ENCODE measurements at regions not wholly inside any gene's neighbourhood (a gene's known extent, or its start where the extent isn't known, plus 50 kb on each side); places are given as distances from the start of the nearest gene placed in this dataset.
"Not testable (repeated sequence)": the region's sequence is repeated elsewhere in the genome, so short reads cannot be mapped to it uniquely, and the experiment has no call there.

DNA sequence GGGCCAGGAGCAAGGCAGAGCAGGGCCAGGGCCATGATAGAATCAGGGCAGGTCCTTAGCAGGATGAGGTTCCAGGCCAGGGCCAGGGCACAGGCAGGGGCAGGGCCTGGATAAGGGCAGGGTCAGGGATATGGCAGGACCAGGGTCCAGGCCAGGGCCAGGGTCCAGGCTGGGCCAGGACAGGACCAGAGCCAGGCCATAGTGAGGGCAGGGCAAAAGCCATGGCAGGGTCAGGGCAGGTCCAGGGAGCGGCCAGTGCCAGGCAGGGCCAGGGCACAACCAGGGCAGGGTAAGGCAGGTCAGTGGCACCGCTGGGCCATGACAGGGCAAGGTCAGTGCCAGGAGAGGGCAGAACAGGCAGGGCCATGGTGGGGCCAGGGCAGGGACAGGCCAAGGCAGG, 152.2 kb downstream of the LIPI start:
- DNase-seq, result no peak

DNA sequence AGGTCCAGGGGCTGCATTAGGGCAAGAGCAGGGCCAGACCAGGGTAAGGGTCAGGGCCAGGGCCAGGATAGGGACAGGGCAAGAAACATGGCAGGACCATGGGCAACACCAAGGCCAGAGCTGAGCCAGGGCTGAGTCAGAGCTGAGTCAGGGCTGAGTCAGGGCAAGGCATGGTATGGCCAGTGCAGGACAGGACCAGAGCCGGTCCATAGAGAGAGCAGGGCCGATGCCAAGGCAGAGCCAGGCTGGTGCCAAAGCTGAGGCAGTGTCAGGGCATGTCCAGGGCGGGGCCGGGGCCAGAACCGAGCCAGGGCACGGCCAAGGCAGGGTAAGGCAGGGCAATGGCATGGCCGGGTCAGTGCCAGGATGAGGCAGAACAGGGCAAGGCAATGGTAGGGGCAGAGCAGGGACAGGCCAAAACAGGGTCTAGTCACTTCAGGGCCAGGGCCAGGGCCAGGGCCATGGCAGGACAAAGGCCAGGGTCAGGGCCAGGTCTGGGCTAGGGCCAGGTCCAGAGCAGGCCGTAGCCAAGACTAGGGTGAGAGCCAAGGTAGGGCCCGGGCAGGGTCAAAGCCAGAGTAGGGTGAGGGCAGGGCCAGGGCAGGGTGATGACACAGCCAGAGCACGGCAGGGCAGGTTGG, 152.8 kb downstream of the LIPI start:
- not testable (repeated sequence) for DNase-seq

DNA sequence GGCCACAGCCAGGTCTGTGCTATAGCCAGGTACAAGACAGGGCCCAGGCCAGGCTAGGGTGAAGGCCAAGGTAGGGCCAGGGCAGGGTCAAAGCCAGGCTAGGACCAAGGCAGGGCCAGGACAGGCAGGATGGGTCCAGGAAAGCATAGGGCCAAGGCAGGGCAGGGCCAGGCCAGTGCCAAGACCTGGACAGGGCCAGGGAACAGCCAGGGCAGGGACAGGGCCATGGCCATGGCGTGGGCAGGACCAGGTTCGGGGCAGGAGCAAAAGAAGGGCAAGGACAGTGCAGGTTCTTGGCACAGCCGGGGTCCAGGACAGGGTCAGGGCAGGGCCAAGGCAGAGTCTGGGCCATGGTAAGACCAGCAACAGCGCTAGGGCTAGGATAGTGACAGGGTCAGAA, 153.4 kb downstream of the LIPI start:
- no peak for DNase-seq

DNA sequence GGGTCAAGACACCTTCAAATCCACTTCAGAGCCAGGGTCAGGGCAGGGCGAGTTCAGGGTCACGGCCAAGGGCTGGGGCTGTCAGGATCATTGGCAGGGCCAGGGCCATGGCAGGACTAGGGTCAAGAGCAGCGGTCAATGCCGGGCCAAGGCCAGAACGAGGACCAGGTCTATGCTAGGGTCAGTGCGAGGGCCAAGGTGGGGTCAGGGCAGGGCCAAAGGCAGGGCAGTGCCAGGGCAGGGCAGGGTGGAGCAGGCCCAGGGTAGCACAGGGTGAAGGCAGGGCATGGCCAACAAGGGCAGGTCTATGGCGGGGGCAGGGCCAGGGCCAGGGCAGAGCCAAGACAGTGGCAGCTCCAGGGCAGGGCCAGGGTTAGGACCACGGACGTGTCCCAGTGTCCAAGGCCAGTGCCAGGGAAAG, 154.0 kb downstream of the LIPI start:
- DNase-seq, result no peak

DNA sequence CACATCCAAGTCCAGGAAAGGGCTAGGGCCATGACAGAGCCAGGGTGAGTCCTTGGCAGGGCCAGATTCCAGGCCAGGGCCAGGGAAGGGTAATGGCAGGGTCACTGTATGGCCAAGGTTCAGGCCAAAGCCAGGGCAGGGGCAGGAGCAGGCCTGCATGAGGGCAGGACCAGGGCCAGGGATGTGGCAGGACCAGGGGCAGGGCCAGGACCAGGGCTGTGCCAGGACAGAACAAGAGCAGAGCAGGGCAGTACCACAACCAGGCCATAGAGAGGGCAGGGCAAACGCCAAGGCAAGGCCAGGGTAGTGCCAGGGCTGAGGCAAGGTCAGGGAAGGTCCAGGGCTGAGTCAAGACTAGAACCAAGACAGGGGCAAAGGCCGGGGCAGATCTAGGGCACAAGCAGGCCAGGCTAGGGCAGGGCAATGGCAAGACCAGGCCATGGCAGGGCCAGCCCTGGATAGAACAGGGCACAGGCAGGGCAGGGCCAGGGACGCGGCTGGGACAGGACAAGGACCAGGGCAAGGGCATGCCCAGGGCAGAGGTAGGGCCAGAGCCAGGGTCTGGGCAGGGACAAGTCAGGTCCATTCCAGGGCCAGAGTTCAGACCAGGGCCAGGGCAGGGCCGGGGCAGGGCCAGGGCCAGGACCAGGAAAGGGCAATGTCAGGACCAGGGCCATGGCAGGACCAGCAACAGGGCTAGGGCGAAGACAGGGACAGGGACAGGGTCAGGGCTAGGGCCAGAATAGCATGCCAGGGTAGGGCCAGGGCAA, 154.8 kb downstream of the LIPI start:
- DNase-seq, result not testable (repeated sequence)

DNA sequence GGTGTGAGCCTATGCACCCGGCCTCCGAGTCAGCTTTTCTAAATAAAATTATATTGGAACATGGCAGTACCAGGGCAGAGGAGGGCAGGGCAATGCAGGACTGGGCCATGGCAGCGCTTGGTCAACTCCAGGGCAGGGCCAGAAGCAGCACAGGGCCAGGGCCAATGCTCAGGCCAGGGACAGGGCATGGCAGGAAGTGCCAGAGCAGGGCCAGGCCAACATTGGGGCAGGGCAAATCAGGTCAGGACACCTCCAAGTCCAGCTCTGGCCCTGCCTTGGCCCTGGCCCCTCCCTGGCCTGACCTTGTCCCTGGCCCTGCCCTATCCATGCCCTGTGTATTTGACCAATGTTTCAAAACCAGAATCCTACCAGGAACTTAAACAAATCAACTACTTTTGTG, 156.1 kb downstream of the LIPI start:
- DNase-seq, result no peak

DNA sequence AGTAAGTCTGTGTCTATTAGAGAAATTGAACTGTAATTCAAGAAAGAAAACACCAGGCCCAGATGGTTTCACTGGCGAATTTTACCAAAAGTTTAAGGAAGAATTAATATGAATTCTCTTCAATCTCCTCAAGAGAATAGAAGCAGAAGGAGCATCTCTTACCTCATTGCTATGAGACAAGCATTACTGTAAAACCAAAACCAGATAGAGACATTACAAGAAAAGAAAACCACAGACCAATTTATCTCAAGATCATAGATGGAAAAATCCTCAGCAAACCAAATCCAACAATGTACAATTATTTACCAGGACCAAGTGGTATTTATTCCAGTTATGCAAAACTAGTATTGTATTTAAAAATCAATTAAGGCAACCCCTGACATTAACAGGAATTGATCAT, 160.6 kb downstream of the LIPI start:
- DNase-seq, result no peak

DNA sequence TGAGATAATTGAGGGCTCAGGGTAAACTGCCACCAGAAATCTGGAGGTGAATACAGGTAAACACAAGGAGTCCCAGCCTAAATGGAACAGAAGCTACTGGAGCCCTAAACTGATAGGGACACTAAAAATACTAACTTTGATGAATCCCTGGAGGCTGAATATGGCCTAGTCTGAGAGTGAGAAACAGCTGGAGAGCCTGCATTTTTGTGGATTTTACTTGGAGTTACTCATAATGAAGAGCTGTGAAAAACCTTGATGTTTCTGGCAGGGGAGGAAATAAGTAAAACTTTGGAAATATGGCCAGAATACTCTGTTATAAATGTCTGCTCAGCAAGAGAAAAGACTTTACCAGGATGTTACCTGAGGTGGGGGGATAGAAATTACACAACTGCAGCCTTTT, 164.4 kb downstream of the LIPI start:
- no peak for DNase-seq

DNA sequence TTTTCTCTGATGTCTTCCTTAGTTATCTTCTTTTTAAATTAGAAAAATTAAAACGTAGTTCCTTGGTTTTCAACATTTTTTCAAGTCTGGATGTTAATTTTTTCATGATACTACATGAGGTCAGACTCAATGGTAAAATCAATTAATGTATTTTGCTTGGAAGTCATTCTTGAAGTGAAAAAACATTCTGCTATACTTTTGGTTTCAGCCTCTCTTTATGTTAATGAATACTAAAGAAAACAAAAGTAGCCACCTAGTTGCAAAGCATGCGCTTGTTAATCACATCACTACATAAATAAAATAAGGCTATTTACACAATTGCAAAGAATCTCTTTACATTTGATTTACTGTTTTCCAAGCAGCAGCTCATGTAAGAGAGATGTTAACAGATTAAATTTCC, 170.4 kb downstream of the LIPI start:
- no peak for DNase-seq

DNA sequence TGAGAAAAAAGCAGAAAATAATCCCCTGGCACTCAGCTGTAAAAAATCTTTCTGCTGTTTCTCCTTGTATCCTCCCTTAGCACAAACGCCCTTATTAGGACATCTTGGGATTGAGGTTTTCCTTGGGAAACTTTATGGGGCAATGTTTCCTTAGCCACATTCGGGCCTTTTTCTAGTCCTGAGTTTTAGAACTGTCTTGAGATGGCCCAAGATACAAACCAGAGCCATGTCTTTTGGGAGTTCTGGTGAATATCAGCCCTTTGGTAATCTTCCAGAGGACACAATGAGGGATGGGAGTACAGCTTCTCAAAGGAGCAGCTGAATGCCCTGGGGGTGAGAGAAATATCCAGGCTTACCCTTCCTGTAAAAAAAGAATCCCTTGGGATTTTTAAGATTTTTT, 182.1 kb downstream of the LIPI start:
- DNase-seq, result not testable (repeated sequence)

DNA sequence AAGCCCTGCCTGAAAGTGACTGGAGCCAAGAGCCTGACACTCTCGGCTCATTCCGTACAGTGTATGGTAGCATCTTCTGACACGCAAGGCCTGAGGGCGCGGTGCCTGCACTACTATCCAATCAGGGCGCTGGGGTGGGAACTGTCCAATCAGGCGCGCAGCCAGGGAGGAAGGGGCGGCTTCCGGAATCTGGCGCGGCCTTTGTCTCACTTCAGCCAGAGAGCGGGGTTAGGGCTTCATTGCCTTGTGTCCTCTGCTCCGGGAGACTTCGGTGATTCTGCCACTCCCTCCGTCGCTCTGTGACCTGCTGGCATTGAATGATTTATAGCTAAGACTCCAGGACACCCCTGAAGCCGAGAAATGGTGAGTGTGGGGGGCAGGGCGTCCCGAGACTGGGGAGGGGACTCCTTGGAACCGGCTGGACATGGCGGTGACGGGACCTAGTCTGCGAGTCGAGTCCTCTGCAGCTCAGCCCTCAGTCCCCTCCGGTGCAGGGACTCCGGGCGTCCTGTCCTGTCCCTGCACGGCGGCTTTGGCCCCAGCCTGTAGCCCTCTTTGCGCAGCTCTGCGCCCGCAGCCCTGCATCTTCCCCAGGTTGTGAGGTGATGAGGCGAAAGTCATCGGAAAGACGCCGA, 183.4 kb downstream of the LIPI start:
- peak; percentile 74 to 78 for DNase-seq

DNA sequence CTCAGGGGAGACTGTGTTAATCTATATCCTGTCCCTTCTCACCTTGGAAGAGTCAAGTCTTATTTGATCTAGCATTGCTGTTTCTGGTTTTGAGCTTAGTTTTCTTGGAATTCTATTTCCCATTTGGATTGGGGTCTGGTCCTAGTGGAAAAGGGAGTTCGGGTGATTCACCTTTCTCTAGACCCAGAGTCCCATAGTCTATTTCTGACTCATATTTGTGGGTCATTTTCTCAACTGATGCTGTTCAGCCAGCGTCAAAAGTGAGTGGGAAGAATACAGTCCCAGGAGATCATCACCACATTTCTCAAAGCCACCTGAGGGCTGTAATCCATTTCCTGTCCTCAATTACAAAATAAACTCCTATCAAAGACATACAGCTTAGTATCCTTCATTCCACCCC, 190.6 kb downstream of the LIPI start:
- not testable (repeated sequence) for DNase-seq

DNA sequence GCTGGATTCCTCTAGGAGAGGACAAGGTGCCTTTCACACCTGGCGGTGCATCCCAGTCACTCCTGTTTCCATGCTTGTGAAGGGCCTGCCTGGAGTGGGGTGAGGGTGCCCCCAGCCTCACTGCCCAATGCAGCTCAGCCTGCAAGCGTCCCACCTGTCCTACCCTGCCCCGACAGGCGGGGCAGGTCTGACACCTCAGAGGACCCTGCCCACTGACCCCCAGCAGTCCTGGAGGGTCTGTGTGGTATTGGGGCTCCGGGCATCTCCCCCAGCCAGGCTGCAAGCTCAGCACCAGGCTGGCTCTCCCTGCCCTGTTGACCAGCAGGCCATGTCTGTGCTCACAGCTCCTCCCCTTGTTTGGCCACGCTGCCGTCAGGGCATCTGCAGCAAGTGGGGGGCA, 194.9 kb downstream of the LIPI start:
- DNase-seq, result not testable (repeated sequence)

DNA sequence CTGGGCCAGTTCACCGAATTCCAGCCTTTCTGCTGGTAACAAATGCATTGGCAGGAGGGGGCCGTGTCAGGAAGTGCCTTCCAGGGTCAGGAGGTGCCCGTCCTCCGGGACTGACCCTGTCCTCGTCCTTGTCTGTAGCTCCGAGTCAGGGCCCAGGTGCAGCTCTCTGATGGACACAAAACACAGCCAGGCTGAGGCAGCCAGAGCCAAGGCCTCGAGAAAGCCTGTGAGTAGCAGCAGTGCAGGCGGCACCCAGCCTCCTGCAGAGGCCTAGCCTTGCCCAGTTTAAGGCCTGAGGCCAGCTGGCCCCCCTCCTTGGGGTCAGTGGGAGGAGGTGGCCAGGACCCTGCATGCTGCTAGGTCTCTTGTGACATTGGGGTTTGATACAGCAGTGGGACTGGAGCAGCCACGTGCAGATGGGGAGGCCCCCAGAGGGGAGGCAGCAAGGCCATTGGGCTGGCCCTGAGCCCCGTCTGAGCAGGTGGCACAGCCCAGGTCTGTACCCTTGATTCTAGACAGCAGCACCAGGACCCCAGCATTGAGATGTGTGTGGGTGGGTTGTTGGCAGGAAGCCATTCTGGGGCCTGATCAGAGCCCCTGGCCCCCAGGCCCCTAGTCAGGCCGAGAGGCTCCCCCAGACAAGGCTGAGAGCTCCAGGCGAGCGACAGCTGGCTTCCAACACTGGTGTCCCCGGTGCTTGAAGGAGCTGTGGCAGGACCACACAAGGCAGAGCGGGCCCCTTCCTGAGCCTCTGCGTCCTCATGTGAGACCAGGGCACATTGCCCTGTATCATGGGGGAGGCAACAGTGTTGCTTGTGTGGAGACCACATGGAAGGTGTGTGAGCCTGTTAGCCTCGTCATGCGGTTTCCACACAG, 196.9 kb downstream of the LIPI start:
- DNase-seq, result not testable (repeated sequence)

DNA sequence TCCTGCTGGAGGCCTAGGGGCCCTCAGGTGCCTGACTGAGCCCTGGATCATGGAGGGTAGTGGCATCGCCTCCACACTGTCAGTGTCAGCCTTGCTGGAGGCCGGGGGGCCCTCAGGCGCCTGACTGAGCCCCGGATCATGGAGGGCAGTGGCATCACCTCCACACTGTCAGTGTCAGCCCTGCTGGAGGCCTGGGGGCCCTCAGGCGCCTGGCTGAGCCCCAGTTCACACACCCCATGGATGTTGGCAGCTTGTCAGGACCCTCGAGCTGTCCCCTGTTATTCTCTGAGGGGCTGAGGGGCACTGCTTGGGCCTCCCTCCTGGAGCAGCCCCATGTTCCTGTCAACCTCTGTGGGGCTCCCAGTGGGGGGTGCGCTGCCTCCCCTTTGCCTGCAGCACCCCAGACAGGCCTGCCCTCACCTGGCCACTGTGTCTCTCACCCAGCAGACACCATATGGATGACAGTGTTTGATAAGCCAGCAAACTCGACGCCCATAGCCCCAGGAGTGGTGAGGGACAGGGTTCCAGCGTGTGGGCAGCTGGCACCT, 197.6 kb downstream of the LIPI start:
- no peak for DNase-seq

DNA sequence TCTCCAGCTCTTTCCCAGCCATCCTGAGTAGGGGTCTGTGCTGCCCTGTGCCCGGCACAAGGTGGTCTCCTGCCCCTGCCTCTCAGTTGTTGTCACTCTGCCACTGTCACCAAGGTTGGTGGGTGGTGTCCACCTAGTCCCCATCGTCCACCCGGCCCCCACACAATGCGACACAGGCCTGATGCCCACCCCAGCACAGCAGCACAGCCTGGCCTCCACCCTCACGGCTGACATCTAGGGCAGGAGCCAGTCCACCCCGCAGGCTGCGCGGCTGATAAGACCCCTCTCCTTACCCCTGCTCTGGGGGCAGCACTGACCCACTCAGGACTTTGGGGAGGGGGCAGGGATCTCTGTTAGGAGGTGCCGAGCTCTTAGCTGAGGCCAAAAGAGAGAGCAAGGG, 198.3 kb downstream of the LIPI start:
- DNase-seq, result no peak

DNA sequence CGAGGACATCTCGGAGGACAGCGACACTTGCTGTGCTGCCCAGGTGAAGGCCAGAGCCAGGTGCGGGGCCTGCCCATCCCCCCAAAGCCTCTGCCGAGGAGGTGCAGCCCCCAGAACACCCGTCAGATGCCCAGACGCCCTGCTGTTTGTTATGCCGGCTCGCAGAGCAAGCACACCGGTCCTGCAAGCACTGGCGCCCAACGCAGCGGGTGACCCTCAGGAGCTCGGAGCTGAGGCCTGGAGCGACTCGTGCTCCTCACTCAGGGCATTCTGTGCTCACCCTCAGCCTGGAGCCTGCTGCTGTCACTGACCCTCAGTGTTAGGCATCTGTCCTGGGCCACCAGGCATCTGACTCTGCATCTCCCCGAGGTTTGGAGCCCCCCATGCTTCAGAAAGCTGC, 199.0 kb downstream of the LIPI start:
- not testable (repeated sequence) for DNase-seq

DNA sequence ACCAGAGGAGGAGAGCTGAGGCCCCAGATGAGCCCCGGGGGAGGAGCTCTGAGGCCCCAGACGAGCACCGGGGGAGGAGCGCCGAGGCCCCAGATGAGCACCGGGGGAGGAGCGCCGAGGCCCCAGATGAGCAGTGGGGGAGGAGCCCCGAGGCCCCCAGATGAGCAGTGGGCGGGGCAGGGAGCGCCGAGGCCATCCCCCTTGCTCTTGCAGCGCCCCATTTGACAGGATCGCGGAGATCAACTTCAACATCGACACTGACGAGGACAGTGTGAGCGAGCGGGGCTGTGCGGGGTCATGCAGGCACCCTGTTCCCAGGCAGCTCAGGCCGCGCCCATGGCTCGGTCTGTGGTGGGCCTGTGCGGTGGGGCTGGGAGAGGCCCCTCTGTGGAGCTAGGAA, 199.6 kb downstream of the LIPI start:
- DNase-seq, result not testable (repeated sequence)

DNA sequence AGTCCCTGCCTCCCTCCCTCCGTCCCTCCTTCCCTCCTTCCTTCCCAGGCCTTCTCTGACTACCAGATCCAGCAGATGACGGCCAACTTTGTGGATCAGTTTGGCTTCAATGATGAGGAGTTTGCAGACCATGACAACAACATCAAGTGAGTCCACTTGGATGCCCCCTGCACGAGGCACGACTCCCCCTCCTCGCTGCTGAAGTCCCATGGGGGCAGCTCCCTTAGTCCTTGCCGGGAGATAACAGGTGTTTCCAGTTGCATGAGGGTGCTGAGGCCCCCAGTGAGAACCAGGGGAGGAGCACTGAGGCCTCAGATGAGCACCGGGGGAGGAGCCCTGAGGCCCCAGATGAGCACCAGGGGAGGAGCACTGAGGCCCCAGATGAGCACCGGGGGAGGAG, 200.0 kb downstream of the LIPI start:
- no peak for DNase-seq

DNA sequence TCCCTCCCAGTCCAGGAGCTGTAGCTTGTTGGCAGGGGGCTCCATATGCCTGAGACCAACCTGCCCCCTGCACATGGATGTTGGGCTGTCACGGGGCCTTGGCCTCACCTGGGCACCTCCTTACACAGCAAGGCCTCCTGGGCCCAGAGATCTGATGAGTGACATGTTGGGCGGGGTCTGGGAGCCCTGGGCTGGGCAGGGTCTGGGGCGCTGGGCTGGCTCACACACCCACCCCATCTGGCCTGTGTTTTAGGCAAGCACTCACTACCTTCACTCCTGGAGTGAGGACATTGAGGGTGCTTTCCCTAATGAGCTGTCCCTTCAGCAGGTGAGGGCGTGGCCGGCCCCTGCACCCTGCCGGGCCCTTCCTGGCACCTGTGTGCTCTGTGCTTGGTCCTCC, 200.8 kb downstream of the LIPI start:
- DNase-seq, result not testable (repeated sequence)

DNA sequence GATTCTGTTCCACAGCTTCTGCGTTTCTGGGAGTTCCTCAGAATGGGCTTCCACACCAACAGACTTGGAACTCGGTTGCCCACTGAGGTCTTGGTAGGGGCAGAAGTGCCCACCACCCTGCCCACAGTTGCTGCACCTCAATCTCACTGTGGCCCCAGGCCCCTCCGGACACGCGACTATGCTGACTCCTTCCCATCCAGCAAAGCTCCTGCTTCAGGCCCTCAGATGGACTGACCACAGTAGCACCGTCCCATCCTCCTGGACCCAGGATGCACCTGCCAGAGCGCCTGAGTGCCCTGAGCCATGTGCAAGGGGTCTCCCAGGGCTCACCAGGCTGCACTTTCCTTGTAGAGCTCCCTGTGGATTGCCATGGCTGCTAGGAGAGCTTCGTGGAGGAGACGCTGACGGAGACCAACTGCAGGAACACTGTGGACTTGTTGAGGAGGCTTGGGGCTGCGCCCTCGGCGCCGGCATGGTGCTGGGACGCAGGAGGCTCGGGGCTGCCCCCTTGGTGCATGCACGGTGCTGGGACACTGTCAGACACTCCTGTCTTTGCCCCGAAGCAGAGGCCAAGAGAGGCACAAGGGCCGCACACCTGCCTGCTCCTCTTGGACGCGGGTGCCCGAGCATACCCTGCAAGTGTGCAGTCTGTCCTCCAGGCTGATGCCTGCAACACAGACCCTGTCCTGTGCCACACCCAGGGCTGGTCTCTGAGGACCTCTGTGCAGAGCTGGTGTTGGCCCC, 201.3 kb downstream of the LIPI start:
- not testable (repeated sequence) for DNase-seq

DNA sequence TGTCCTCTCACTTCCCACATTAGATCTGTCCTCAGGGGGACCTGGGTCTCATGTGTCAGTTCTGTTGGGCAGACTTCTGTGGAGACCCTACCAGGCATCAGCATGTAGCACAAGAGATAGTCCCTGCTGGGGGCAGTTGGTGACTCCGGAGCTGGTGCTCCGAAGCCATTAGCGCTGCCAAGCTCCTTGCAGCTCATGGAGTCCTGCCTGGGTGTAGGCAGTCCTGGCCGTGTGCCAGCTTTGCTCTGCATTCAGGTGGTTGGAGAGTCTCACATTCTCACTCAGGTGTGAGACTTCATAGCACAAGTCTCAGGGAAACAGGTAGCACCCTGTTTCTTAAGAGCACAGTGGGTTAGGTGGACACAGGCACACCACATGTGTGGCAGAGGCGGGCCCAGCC, 202.3 kb downstream of the LIPI start:
- not testable (repeated sequence) for DNase-seq
